Gastrocnemius medialis (tissue), 4 donors: ENCODE measurements at regions not wholly inside any gene's neighbourhood (a gene's known extent, or its start where the extent isn't known, plus 50 kb on each side); places are given as distances from the start of the nearest gene placed in this dataset.

Experiments used
- CTCF ChIP-seq, 5 experiments: fragments of 450-650 bp in 3 of 5; fragments of 200-600 bp in 2 of 5; sonication (generic) in 2 of 5; IDR thresholded peaks in 4 of 5; conservative IDR thresholded peaks in 1 of 5; 1 replicate in 4 of 5; 2 replicates in 1 of 5; pipeline ENCODE4 v1.5.1; 2016 to 2019; ENCODE audit warnings: antibody characterized with exemption in 5 of 5, mild to moderate bottlenecking in 3 of 5, moderate library complexity in 3 of 5
- POLR2A ChIP-seq, 2 donors: fragments of 450-650 bp; IDR thresholded peaks; one replicate each; pipeline ENCODE4 v1.6.1; 2017; ENCODE audit warnings: antibody characterized with exemption in 2 of 2, mild to moderate bottlenecking in 2 of 2, moderate library complexity in 2 of 2

- TF ChIP-seq CTCF (IDR thresholded peaks at IDR 0.05 in 4 of 5, conservative IDR thresholded peaks at IDR 0.05 in 1 of 5) (no peak), POLR2A (IDR thresholded peaks at IDR 0.05) (no peak)
Measured at GRCh38 chrX:116345958-116346357, 90.4 kb upstream of the SLC6A14 start.
